ENCODE measurements at regions not wholly inside any gene's neighbourhood (a gene's known extent, or its start where the extent isn't known, plus 50 kb on each side); places are given as distances from the start of the nearest gene placed in this dataset.
"Not testable (repeated sequence)": the region's sequence is repeated elsewhere in the genome, so short reads cannot be mapped to it uniquely, and the experiment has no call there.

DNA sequence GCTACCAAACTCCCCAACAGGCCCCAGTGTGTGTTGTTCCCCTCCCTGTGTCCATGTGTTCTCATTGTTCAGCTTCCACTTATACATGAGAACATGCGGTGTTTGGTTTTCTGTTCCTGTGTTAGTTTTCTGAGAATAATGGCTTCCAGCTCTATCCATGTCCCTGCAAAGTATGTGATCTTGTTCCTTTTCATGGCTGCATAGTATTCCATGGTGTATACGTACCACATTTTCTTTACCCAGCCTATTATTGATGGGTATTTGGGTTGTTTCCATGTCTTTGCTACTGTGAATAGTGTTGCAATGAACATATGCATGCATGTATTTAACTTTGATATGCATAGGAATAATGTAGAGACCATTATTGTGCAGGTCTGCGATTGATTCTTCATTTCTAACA, 847.4 kb upstream of the ZEB2 start:
- BruUV-seq (replicated peaks); CTCF ChIA-PET; H4K20me1 ChIP-seq (ENCODE audit: insufficient read depth); H3K9ac ChIP-seq (ENCODE audit: low read length); H3K9me3 ChIP-seq (ENCODE audit: control insufficient read depth in 1 of 2, insufficient read depth in 1 of 2, low read depth in 1 of 2, low read length in 2 of 2); RAD21 ChIA-PET (ENCODE audit: low non-redundant PET in 1 of 2, low total read pairs in 2 of 2, uncharacterized antibody in 2 of 2, unreplicated experiment in 2 of 2); POLR2A ChIA-PET; intact Hi-C loops (cut with micrococcal nuclease); H3K4me2 ChIP-seq (ENCODE audit: low read length); DNase-seq (ENCODE audit: low read depth, low spot score); H3K27ac ChIP-seq (ENCODE audit: low read depth, low read length); H3K36me3 ChIP-seq (ENCODE audit: control insufficient read depth in 1 of 2, insufficient read depth in 2 of 2, low read length in 2 of 2); H3K4me3 ChIP-seq (replicated peaks in 1 of 2; ENCODE audit: low read depth in 1 of 2, low read length in 2 of 2); H3K27me3 ChIP-seq (ENCODE audit: insufficient read depth, low read length); ATAC-seq; H2AFZ ChIP-seq (ENCODE audit: low read depth, low read length, poor library complexity, severe bottlenecking); H3K79me2 ChIP-seq (ENCODE audit: insufficient read depth, low read length); H3K9me2 ChIP-seq (ENCODE audit: insufficient read depth); H3K4me1 ChIP-seq (ENCODE audit: control insufficient read depth in 1 of 2, insufficient read depth in 2 of 2, low read length in 2 of 2): not testable (repeated sequence)

DNA sequence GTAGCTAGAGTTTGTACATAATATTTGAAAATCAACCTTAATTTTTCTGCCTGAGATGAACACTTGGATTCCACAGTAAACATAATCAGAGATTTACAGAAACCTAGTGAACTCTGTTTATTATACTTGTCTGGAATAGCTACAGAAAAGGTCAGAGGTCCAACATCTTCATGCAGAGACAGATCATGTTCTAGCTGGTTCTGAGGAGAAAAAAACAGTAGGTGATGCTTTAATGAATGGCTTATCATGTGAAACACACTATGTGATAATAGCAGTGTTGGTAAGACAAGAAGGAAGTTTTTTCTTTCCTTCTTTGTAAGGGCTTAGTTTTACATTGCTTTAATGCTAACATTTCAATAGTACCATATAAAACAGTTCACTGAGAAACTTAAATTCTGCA, 846.4 kb upstream of the ZEB2 start:
- Histone ChIP-seq H3K79me2 (ENCODE audit: insufficient read depth, low read length) (no peaks in the 10 kb centered on the region), H3K9me3 (ENCODE audit: control insufficient read depth in 1 of 2, insufficient read depth in 1 of 2, low read depth in 1 of 2, low read length in 2 of 2) (no peaks in the 10 kb centered on the region), H3K4me2 (ENCODE audit: low read length) (no peak overlapping the region), H3K27ac (ENCODE audit: low read depth, low read length) (no peak overlapping the region), H3K9ac (ENCODE audit: low read length) (no peak overlapping the region), H3K9me2 (ENCODE audit: insufficient read depth) (no peaks in the 10 kb centered on the region), H2AFZ (ENCODE audit: low read depth, low read length, poor library complexity, severe bottlenecking) (no peak overlapping the region), H4K20me1 (ENCODE audit: insufficient read depth) (no peaks in the 10 kb centered on the region), H3K4me3 (replicated peaks in 1 of 2; ENCODE audit: low read depth in 1 of 2, low read length in 2 of 2) (no peak overlapping the region), H3K36me3 (ENCODE audit: control insufficient read depth in 1 of 2, insufficient read depth in 2 of 2, low read length in 2 of 2) (no peaks in the 10 kb centered on the region), H3K27me3 (ENCODE audit: insufficient read depth, low read length) (no peaks in the 10 kb centered on the region), H3K4me1 (ENCODE audit: control insufficient read depth in 1 of 2, insufficient read depth in 2 of 2, low read length in 2 of 2) (no peaks in the 10 kb centered on the region)
- no peak for DNase-seq (ENCODE audit: low read depth, low spot score)
- intact Hi-C loops (cut with micrococcal nuclease) = no loop called here
- POLR2A ChIA-PET = no interaction called here
- BruUV-seq (replicated peaks) = no TSS peak
- ATAC-seq = no peak
- RAD21 ChIA-PET (ENCODE audit: low non-redundant PET in 1 of 2, low total read pairs in 2 of 2, uncharacterized antibody in 2 of 2, unreplicated experiment in 2 of 2) = no interaction called here
- CTCF ChIA-PET = no interaction called here
- TF ChIP-seq, protein P1, sequence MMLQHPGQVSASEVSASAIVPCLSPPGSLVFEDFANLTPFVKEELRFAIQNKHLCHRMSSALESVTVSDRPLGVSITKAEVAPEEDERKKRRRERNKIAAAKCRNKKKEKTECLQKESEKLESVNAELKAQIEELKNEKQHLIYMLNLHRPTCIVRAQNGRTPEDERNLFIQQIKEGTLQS (IDR thresholded peaks at IDR 0.05) = no peak
- TF ChIP-seq, protein P2, sequence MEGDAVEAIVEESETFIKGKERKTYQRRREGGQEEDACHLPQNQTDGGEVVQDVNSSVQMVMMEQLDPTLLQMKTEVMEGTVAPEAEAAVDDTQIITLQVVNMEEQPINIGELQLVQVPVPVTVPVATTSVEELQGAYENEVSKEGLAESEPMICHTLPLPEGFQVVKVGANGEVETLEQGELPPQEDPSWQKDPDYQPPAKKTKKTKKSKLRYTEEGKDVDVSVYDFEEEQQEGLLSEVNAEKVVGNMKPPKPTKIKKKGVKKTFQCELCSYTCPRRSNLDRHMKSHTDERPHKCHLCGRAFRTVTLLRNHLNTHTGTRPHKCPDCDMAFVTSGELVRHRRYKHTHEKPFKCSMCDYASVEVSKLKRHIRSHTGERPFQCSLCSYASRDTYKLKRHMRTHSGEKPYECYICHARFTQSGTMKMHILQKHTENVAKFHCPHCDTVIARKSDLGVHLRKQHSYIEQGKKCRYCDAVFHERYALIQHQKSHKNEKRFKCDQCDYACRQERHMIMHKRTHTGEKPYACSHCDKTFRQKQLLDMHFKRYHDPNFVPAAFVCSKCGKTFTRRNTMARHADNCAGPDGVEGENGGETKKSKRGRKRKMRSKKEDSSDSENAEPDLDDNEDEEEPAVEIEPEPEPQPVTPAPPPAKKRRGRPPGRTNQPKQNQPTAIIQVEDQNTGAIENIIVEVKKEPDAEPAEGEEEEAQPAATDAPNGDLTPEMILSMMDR (IDR thresholded peaks at IDR 0.05 in 2 of 3, conservative IDR thresholded peaks at IDR 0.05 in 1 of 3; ENCODE audit: borderline replicate concordance in 1 of 3, insufficient read depth in 1 of 3, low read depth in 2 of 3, low read length in 2 of 3) = no peak
- TF ChIP-seq, protein P3, sequence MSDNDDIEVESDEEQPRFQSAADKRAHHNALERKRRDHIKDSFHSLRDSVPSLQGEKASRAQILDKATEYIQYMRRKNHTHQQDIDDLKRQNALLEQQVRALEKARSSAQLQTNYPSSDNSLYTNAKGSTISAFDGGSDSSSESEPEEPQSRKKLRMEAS (IDR thresholded peaks at IDR 0.05) = no peak
- TF ChIP-seq ELF1 (IDR thresholded peaks at IDR 0.05; ENCODE audit: borderline replicate concordance, low read depth) (no peak), EGR1 (IDR thresholded peaks at IDR 0.05; ENCODE audit: low read depth) (no peak), POLR2AphosphoS5 (IDR thresholded peaks at IDR 0.05; ENCODE audit: low read depth, low read length) (no peak), SP1 (IDR thresholded peaks at IDR 0.05; ENCODE audit: low read depth) (no peak), EZH2 (IDR thresholded peaks at IDR 0.05) (no peak), JUND (IDR thresholded peaks at IDR 0.05) (no peak), POLR2A (IDR thresholded peaks at IDR 0.05; ENCODE audit: borderline replicate concordance, extremely low read depth, insufficient read depth, insufficient read length) (no peak), FOSL1 (IDR thresholded peaks at IDR 0.05; ENCODE audit: low read depth) (no peak), CEBPB (IDR thresholded peaks at IDR 0.05; ENCODE audit: low read depth) (no peak)
- TF ChIP-seq, protein P4, sequence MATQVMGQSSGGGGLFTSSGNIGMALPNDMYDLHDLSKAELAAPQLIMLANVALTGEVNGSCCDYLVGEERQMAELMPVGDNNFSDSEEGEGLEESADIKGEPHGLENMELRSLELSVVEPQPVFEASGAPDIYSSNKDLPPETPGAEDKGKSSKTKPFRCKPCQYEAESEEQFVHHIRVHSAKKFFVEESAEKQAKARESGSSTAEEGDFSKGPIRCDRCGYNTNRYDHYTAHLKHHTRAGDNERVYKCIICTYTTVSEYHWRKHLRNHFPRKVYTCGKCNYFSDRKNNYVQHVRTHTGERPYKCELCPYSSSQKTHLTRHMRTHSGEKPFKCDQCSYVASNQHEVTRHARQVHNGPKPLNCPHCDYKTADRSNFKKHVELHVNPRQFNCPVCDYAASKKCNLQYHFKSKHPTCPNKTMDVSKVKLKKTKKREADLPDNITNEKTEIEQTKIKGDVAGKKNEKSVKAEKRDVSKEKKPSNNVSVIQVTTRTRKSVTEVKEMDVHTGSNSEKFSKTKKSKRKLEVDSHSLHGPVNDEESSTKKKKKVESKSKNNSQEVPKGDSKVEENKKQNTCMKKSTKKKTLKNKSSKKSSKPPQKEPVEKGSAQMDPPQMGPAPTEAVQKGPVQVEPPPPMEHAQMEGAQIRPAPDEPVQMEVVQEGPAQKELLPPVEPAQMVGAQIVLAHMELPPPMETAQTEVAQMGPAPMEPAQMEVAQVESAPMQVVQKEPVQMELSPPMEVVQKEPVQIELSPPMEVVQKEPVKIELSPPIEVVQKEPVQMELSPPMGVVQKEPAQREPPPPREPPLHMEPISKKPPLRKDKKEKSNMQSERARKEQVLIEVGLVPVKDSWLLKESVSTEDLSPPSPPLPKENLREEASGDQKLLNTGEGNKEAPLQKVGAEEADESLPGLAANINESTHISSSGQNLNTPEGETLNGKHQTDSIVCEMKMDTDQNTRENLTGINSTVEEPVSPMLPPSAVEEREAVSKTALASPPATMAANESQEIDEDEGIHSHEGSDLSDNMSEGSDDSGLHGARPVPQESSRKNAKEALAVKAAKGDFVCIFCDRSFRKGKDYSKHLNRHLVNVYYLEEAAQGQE (IDR thresholded peaks at IDR 0.05; ENCODE audit: low read depth) = no peak
- TF ChIP-seq, protein P5, sequence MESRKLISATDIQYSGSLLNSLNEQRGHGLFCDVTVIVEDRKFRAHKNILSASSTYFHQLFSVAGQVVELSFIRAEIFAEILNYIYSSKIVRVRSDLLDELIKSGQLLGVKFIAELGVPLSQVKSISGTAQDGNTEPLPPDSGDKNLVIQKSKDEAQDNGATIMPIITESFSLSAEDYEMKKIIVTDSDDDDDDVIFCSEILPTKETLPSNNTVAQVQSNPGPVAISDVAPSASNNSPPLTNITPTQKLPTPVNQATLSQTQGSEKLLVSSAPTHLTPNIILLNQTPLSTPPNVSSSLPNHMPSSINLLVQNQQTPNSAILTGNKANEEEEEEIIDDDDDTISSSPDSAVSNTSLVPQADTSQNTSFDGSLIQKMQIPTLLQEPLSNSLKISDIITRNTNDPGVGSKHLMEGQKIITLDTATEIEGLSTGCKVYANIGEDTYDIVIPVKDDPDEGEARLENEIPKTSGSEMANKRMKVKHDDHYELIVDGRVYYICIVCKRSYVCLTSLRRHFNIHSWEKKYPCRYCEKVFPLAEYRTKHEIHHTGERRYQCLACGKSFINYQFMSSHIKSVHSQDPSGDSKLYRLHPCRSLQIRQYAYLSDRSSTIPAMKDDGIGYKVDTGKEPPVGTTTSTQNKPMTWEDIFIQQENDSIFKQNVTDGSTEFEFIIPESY (IDR thresholded peaks at IDR 0.05; ENCODE audit: extremely low read depth, insufficient replicate concordance, low read length) = no peak
